ENCODE measurements at regions not wholly inside any gene's neighbourhood (a gene's known extent, or its start where the extent isn't known, plus 50 kb on each side); places are given as distances from the start of the nearest gene placed in this dataset.

DNA sequence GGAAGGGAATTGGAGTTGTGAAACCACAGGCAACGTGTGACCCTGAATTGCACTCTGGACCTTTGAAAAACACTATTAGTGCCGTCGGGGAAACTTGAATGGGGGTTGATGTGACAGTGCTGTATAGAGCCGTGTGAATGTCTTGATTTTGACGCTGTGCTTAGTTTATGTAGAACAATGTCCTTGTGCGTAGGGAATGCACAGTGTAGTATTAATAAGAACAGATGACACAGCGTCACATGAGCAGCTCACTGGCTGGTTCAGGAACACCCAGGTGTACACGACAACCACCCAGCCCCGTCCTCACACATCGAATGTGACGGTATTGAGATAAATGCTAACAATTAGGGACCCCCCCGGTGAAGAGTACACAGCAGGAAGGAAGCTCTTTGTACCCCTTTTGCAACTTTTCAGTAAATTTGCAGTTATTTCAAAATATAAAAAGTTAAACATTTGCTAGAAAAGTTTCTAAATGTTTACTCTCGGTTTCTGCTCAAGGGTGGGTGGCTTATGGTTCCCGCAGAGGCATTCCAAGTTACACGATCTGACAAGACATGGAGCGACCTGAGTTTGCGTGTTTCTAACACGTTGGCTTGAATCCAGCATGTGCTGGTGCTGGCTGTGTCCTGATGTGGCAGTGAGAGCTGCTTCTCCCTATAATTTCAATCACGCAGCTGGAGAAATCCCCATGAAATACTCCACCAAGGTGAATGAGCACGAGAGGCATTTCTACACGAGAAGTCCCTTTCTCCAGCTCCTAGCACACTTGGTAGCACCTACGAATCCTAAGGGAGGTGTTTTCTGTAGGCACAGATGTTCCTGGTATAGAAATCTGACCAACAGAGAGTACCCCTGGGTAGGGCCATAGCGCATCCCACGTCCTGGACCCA, 208.0 kb upstream of the EXOC2 start:
- peak overlapping the region; percentile 59 for H3K27ac ChIP-seq
- H3K4me2 ChIP-seq, result peak overlapping the region; percentile 69
- no peaks in the 10 kb centered on the region for H3K36me3 ChIP-seq (replicated peaks; ENCODE audit: insufficient read depth, low read depth)
- H3K79me2 ChIP-seq, result no peaks in the 10 kb centered on the region
- H3K9me3 ChIP-seq (ENCODE audit: low read depth), result no peaks in the 10 kb centered on the region
- 57% methylated on average over 24 of the region's 24 CpGs for WGBS (ENCODE audit: low lambda C conversion rate, missing lambda C conversion rate)
- no peak overlapping the region for H3K4me3 ChIP-seq
- H3K27me3 ChIP-seq, result no peaks in the 10 kb centered on the region
- DNase-seq (ENCODE audit: low spot score), result peak; percentile 22
- H3K4me1 ChIP-seq (ENCODE audit: insufficient read depth), result peaks cover 5% of the 10 kb centered on the region
- TF ChIP-seq EZH2 (IDR thresholded peaks at IDR 0.05; ENCODE audit: borderline replicate concordance) (no peak), EZH2phosphoT487 (IDR thresholded peaks at IDR 0.05; ENCODE audit: low read depth, severe bottlenecking, unreplicated experiment) (no peak)
- TF ChIP-seq, protein P1, sequence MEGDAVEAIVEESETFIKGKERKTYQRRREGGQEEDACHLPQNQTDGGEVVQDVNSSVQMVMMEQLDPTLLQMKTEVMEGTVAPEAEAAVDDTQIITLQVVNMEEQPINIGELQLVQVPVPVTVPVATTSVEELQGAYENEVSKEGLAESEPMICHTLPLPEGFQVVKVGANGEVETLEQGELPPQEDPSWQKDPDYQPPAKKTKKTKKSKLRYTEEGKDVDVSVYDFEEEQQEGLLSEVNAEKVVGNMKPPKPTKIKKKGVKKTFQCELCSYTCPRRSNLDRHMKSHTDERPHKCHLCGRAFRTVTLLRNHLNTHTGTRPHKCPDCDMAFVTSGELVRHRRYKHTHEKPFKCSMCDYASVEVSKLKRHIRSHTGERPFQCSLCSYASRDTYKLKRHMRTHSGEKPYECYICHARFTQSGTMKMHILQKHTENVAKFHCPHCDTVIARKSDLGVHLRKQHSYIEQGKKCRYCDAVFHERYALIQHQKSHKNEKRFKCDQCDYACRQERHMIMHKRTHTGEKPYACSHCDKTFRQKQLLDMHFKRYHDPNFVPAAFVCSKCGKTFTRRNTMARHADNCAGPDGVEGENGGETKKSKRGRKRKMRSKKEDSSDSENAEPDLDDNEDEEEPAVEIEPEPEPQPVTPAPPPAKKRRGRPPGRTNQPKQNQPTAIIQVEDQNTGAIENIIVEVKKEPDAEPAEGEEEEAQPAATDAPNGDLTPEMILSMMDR (IDR thresholded peaks at IDR 0.05; ENCODE audit: poor library complexity), result no peak
- H3K9me2 ChIP-seq (replicated peaks; ENCODE audit: insufficient read depth), result no peaks in the 10 kb centered on the region
- H4K20me1 ChIP-seq (ENCODE audit: insufficient read depth, poor library complexity, severe bottlenecking), result no peaks in the 10 kb centered on the region
- H2AFZ ChIP-seq, result no peak overlapping the region

- Histone ChIP-seq H3K27ac (no peak overlapping the region), H3K9me2 (replicated peaks; ENCODE audit: insufficient read depth) (no peaks in the 10 kb centered on the region), H3K4me2 (no peak overlapping the region), H3K4me1 (ENCODE audit: insufficient read depth) (peaks cover 5% of the 10 kb centered on the region), H3K79me2 (no peaks in the 10 kb centered on the region), H3K36me3 (replicated peaks; ENCODE audit: insufficient read depth, low read depth) (no peaks in the 10 kb centered on the region), H3K4me3 (no peak overlapping the region), H4K20me1 (ENCODE audit: insufficient read depth, poor library complexity, severe bottlenecking) (no peaks in the 10 kb centered on the region), H3K9me3 (ENCODE audit: low read depth) (no peaks in the 10 kb centered on the region), H3K27me3 (no peaks in the 10 kb centered on the region), H2AFZ (no peak overlapping the region)
- DNase-seq (ENCODE audit: low spot score), result no peak
- TF ChIP-seq, protein P1 (IDR thresholded peaks at IDR 0.05; ENCODE audit: poor library complexity), result no peak
- TF ChIP-seq EZH2phosphoT487 (IDR thresholded peaks at IDR 0.05; ENCODE audit: low read depth, severe bottlenecking, unreplicated experiment) (no peak), EZH2 (IDR thresholded peaks at IDR 0.05; ENCODE audit: borderline replicate concordance) (no peak)
- WGBS (ENCODE audit: low lambda C conversion rate, missing lambda C conversion rate), result 94% methylated on average over 12 of the region's 12 CpGs
Observed at GRCh38 chr6:897528-898207, 204.7 kb upstream of the EXOC2 start.

DNA sequence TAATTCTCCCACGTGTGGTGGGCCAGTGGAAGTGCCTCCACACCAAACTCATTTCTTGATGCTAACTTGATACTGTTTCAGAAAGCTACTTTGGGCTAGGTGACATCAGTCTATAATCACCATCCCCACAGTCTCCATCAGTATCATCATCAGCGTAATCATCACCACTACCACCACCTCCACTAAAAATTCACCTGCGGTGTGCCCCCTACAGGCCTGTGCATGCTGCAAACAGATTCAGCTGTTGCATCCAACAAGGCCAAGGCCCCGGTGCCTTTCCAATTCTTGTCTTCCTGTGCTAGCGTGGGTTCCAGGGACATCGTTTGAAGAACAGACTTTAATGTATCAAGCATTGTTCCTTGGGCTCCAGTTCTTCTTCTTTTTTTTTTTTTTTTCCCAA, 201.3 kb upstream of the EXOC2 start:
- H3K27ac ChIP-seq, result no peak overlapping the region
- H3K9me2 ChIP-seq (replicated peaks; ENCODE audit: insufficient read depth), result no peaks in the 10 kb centered on the region
- 83% methylated on average over 6 of the region's 6 CpGs for WGBS (ENCODE audit: low lambda C conversion rate, missing lambda C conversion rate)
- no peaks in the 10 kb centered on the region for H3K36me3 ChIP-seq (replicated peaks; ENCODE audit: insufficient read depth, low read depth)
- H3K9me3 ChIP-seq (ENCODE audit: low read depth), result no peaks in the 10 kb centered on the region
- TF ChIP-seq EZH2phosphoT487 (IDR thresholded peaks at IDR 0.05; ENCODE audit: low read depth, severe bottlenecking, unreplicated experiment) (no peak), EZH2 (IDR thresholded peaks at IDR 0.05; ENCODE audit: borderline replicate concordance) (no peak)
- TF ChIP-seq, protein P1 (IDR thresholded peaks at IDR 0.05; ENCODE audit: poor library complexity), result no peak
- H2AFZ ChIP-seq, result no peak overlapping the region
- no peak overlapping the region for H3K4me3 ChIP-seq
- no peaks in the 10 kb centered on the region for H3K79me2 ChIP-seq
- no peak overlapping the region for H3K4me2 ChIP-seq
- H4K20me1 ChIP-seq (ENCODE audit: insufficient read depth, poor library complexity, severe bottlenecking), result no peaks in the 10 kb centered on the region
- H3K4me1 ChIP-seq (ENCODE audit: insufficient read depth), result no peaks in the 10 kb centered on the region
- DNase-seq (ENCODE audit: low spot score), result no peak
- H3K27me3 ChIP-seq, result no peaks in the 10 kb centered on the region

Measured in hepatocyte (in vitro differentiated cells).